GM21390 (cell line): ENCODE measurements at regions not wholly inside any gene's neighbourhood (a gene's known extent, or its start where the extent isn't known, plus 50 kb on each side); places are given as distances from the start of the nearest gene placed in this dataset.

Experiments used
- ATAC-seq: cut with Tn5 transposase; IDR thresholded peaks from one replicate; pipeline ENCODE4 v1.9.1; 2021; ENCODE audit not compliant: unreplicated experiment

- ATAC-seq, result no peak
Observed at GRCh38 chr1:98333406-98333805, 328.1 kb upstream of the SNX7 start.

DNA sequence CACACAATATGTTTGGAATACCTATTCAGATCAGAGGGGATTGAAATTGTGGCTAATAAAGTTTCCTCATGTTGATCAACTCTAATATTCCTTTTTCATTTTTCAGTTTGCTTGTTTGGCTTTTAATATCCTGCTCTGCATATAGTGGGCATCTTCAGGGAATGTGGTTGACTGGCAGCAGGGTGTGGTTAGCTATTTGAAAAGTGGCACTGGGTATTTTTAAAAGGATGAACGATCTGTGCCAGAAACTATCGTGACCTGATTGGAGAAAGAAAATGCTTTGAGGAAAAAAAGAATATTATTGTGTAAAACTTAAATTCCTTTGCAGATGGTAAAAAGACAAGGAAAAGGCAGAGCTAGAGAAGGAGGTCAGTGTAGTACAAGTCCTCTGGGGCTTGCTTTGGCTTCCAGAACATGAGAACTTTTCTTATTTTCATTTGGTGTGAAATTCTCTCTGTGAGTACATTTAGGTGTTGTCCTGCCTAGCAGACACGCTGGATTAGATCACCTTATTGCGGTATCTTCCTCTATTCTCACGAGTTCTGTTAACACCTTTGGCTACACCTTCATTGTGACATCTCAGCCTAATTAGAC, 329.7 kb upstream of the SNX7 start:
- no peak for ATAC-seq

DNA sequence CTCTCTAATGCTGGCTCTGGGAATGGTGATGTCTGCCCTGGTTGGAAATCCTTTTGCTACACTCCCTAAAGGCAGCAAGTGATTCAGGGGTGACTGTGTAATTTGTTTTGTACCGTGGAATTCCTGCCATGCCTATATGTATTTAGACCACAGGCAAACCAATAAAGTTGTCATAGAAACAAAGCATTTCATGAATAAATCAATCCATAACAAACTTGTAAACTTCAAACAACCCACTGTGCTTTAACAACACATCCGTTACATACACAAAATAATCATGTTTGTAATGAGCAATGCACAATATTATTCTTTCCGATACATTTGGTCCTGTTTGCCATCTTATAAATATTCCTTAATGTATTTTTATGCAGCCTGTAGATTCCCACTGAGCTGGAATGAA, 330.3 kb upstream of the SNX7 start:
- no peak for ATAC-seq

DNA sequence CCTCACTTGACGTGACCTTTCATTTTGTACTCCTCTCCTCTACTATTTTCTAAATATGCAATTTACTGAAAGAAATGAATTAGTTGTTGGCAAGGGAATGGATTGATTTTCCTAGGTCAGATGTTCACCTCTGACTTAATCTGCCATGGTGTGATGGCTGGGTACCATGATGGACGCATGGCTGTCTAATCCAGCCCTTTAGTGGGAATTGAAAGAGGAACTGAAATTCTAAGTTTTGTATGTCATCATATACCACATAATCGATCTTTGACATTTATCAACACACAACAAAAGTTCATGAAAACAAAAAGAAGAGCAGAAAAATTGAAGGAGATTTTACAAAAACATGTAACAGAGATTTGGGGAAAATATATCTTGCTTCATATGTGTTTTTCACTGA, 331.3 kb upstream of the SNX7 start:
- no peak for ATAC-seq

- ATAC-seq, result no peak
Observed at GRCh38 chr1:98328855-98329254, 332.7 kb upstream of the SNX7 start.

DNA sequence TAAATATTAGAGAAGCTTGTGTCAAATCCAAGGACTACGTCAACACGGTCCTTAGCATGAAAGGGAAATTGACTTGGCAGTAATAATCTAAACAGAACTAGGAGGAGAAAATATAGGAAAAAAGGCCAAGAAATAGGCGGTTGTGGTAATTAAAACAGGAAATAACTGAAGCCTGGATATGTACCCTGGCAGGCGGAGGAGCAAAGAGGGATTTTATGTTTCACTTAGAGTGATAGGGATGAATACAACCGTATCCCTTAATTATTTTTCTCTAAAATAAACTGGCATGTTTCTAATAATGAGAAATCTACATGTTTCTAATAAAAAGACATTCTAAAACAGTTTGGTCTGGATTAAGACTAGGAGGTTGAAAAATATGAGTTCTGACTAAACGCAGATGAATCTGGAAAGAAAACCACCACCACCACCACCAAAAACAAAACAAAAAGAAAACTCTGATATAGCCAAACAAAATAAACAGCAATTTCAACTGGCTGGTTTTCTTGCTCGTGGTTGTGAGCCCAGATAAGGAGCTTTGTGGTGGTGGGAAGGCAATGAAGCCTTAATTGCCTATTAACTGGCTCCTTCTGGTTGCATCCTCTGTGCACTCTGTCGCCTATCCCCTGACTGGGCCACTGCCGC, 334.2 kb upstream of the SNX7 start:
- ATAC-seq, result no peak

- ATAC-seq, result no peak
Observed at GRCh38 chr1:98325646-98326440, 335.7 kb upstream of the SNX7 start.

DNA sequence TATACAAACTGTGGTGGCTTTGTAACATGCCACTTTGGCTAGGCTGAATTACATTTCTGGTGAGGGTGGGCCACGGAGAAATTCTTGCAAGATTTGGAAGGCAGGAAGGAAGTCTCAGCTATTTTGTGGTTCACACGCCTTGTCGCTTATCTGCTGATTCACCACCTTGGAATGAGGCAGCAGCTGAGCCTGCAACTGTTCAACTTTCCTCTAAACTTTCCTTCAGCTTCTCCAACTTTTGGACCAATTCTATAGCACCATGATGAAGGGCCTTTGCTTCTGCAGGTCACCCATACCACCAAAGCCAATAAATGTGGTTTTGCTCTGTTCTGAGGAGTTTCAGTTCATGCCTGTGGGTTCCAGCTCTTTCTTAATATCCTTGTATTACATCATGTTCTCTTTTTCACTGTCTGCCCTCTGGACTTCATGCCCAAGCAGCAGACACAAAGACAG, 337.6 kb upstream of the SNX7 start:
- no peak for ATAC-seq

- ATAC-seq, result no peak
Observed at GRCh38 chr1:98323388-98323787, 338.1 kb upstream of the SNX7 start.

GRCh38 chr1:98322966-98323365, 338.6 kb upstream of the SNX7 start:
- ATAC-seq, result no peak

DNA sequence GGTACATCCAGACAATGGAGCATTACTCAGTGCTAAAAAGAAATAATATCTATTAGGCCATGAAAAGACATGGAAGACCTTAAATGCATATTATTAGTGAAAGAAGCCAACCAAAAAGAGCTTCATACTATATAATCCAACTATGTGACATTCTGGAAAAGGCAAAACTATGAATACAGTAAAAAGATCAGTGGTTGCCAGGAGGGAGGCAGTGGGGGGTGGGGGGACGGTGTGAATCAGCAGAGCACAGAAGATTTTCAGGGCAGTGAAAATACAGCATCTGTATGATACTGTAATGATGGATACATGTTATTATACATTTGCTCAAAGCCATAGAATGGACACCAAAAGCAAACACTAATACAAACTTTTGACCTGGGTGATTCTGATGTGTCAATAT, 339.4 kb upstream of the SNX7 start:
- no peak for ATAC-seq

GRCh38 chr1:98321191-98321590, 340.3 kb upstream of the SNX7 start:
- no peak for ATAC-seq

GRCh38 chr1:98316286-98316905, 345.1 kb upstream of the SNX7 start:
- no peak for ATAC-seq

GRCh38 chr1:98315309-98315708, 346.2 kb upstream of the SNX7 start:
- no peak for ATAC-seq

- ATAC-seq, result no peak
Observed at GRCh38 chr1:98314601-98315000, 346.9 kb upstream of the SNX7 start.

DNA sequence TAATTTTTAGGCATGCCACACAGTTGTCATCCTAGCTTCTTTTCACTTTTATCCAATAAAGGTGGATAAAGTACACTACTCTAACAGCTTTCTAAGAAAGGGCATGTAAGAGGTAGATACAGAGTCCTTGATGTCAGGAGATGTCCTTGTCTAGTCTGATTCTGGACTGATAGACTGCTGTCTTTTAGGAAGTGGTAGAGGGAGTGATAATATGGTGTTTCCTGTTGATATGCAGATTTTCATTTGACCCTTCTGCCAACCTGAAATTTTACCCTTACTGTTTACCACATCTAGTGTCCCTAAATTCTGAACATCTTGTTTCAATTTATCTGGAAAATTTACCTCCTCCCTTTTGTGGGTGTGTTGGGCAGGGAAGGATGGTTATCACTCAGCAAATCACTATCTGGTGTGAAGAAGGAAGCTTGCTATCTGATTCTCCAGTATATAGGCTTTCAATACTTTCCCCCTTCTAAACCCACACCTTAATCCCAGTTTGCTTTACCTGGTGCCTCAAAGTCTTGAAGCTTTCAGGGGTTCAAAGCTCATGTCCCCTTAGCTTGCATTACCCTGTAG, 354.9 kb upstream of the SNX7 start:
- ATAC-seq, result no peak

GRCh38 chr1:98305362-98305761, 356.2 kb upstream of the SNX7 start:
- no peak for ATAC-seq

- ATAC-seq, result no peak
Observed at GRCh38 chr1:98304888-98305287, 356.6 kb upstream of the SNX7 start.

GRCh38 chr1:98299861-98300260, 361.7 kb upstream of the SNX7 start:
- no peak for ATAC-seq

- no peak for ATAC-seq
Observed at GRCh38 chr1:98299313-98299712, 362.2 kb upstream of the SNX7 start.

DNA sequence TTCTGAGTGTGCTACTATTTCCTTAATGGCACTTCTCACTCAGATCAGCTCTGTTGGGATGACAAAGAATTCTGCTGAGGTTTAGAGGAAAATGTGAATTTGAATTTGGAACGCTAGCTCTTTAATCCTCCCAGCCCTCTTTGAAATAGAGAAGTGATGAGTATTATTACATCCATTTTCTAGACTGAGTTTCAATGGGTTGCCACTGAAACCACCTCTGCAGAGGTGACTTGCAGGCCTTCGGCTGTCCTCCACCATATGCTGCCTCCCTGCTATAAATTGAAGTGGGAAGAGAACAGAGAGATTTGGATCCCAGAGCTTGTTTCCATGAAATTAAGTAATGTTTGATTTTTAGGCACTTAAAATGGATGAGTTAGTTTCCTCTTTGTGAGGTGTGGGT, 363.2 kb upstream of the SNX7 start:
- ATAC-seq, result no peak
